Gastrocnemius medialis (tissue), 4 donors: ENCODE measurements at regions not wholly inside any gene's neighbourhood (a gene's known extent, or its start where the extent isn't known, plus 50 kb on each side); places are given as distances from the start of the nearest gene placed in this dataset.

ENCODE experiments used
- CTCF ChIP-seq, 5 experiments: fragments of 450-650 bp in 3 of 5; fragments of 200-600 bp in 2 of 5; sonication (generic) in 2 of 5; IDR thresholded peaks in 4 of 5; conservative IDR thresholded peaks in 1 of 5; 1 replicate in 4 of 5; 2 replicates in 1 of 5; pipeline ENCODE4 v1.5.1; 2016 to 2019; ENCODE audit warnings: antibody characterized with exemption in 5 of 5, mild to moderate bottlenecking in 3 of 5, moderate library complexity in 3 of 5
- POLR2A ChIP-seq, 2 donors: fragments of 450-650 bp; IDR thresholded peaks; one replicate each; pipeline ENCODE4 v1.6.1; 2017; ENCODE audit warnings: antibody characterized with exemption in 2 of 2, mild to moderate bottlenecking in 2 of 2, moderate library complexity in 2 of 2

GRCh38 chrY:16645449-16645848 is 1234.6 kb downstream of the CDY2B start:
- TF ChIP-seq CTCF (IDR thresholded peaks at IDR 0.05 in 4 of 5, conservative IDR thresholded peaks at IDR 0.05 in 1 of 5) (no peak), POLR2A (IDR thresholded peaks at IDR 0.05) (no peak)
